ENCODE measurements at regions not wholly inside any gene's neighbourhood (a gene's known extent, or its start where the extent isn't known, plus 50 kb on each side); places are given as distances from the start of the nearest gene placed in this dataset.

DNA sequence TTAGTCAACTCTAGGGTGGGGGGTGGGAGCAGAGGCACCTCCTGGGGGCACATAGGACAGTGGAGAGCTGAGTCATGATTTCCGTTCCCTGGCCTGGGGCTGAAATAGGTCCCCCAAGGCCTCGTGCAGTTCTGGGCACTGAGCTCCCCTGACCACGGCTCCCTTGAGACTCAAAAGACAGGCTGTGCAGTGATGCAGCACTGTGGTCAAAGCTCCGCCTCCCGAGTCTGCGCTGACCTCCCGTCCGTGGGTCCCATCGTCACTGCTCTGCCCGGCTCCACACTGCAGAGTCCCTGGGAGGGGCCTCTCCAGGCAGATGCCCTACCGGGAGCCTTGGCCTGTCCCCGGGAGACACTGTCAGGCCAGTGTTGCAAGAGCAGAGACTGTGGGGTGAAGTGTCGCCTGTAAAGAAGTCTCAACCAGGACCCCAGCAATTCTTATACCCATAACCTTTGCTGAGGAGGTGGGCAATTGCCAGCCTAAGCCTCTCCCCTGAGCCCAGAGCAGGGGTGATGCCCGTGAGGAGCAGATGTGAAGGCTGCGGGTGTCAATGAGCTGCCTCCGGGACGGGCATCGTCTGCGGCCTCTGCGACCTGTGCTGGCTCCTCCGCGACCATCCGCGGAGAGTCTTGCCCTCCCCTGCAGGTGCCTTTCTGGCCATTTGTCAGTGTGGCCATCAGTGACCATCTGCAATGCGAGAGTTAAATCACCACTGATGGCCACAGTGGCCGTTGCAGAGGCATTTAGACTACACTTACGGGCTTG is 877.3 kb downstream of the BRD1 start:
- TF ChIP-seq, protein P1, sequence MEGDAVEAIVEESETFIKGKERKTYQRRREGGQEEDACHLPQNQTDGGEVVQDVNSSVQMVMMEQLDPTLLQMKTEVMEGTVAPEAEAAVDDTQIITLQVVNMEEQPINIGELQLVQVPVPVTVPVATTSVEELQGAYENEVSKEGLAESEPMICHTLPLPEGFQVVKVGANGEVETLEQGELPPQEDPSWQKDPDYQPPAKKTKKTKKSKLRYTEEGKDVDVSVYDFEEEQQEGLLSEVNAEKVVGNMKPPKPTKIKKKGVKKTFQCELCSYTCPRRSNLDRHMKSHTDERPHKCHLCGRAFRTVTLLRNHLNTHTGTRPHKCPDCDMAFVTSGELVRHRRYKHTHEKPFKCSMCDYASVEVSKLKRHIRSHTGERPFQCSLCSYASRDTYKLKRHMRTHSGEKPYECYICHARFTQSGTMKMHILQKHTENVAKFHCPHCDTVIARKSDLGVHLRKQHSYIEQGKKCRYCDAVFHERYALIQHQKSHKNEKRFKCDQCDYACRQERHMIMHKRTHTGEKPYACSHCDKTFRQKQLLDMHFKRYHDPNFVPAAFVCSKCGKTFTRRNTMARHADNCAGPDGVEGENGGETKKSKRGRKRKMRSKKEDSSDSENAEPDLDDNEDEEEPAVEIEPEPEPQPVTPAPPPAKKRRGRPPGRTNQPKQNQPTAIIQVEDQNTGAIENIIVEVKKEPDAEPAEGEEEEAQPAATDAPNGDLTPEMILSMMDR (IDR thresholded peaks at IDR 0.05; ENCODE audit: insufficient read depth, low read length), result no peak
- no peak for TF ChIP-seq POLR2AphosphoS5 (IDR thresholded peaks at IDR 0.05; ENCODE audit: low read depth)

Measured in HL-60 (cell line).